Panc1 (cell line): ENCODE measurements at regions not wholly inside any gene's neighbourhood (a gene's known extent, or its start where the extent isn't known, plus 50 kb on each side); places are given as distances from the start of the nearest gene placed in this dataset.

Experiments used
- POLR2AphosphoS5 ChIP-seq: IDR thresholded peaks from 2 replicates; pipeline ENCODE4 v1.6.1; 2012; ENCODE audit warnings: mild to moderate bottlenecking, low read depth, low read length, moderate library complexity
- TCF7L2 ChIP-seq: IDR thresholded peaks from 2 replicates; pipeline ENCODE4 v1.6.1; 2011; ENCODE audit warnings: mild to moderate bottlenecking, low read depth, low read length, inconsistent platforms
- TF ChIP-seq, protein P1 (sequence below): fragments of 450-650 bp; IDR thresholded peaks from 2 replicates; pipeline ENCODE4 v1.5.1; 2017; ENCODE audit warnings: mild to moderate bottlenecking

GRCh38 chr3:168615493-168616020 is 519.8 kb upstream of the GOLIM4 start:
- TF ChIP-seq, protein P1, sequence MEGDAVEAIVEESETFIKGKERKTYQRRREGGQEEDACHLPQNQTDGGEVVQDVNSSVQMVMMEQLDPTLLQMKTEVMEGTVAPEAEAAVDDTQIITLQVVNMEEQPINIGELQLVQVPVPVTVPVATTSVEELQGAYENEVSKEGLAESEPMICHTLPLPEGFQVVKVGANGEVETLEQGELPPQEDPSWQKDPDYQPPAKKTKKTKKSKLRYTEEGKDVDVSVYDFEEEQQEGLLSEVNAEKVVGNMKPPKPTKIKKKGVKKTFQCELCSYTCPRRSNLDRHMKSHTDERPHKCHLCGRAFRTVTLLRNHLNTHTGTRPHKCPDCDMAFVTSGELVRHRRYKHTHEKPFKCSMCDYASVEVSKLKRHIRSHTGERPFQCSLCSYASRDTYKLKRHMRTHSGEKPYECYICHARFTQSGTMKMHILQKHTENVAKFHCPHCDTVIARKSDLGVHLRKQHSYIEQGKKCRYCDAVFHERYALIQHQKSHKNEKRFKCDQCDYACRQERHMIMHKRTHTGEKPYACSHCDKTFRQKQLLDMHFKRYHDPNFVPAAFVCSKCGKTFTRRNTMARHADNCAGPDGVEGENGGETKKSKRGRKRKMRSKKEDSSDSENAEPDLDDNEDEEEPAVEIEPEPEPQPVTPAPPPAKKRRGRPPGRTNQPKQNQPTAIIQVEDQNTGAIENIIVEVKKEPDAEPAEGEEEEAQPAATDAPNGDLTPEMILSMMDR: no peak
- TF ChIP-seq TCF7L2 (no peak), POLR2AphosphoS5 (no peak)
